ENCODE measurements at regions not wholly inside any gene's neighbourhood (a gene's known extent, or its start where the extent isn't known, plus 50 kb on each side); places are given as distances from the start of the nearest gene placed in this dataset.

GRCh38 chr22:47566491-47566890 lies 804.0 kb downstream of the TBC1D22A start:
- no peak for TF ChIP-seq CTCF (IDR thresholded peaks at IDR 0.05)
- no peak for TF ChIP-seq EZH2 (IDR thresholded peaks at IDR 0.05; ENCODE audit: borderline replicate concordance, insufficient read depth, low read depth, low read length, poor library complexity, severe bottlenecking)
